NCI-H2029 treated with DMSO at 0.1 percent for 48 hours (cell line): ENCODE measurements at regions not wholly inside any gene's neighbourhood (a gene's known extent, or its start where the extent isn't known, plus 50 kb on each side); places are given as distances from the start of the nearest gene placed in this dataset.
"Not testable (repeated sequence)": the region's sequence is repeated elsewhere in the genome, so short reads cannot be mapped to it uniquely, and the experiment has no call there.

ENCODE experiments used
- DNase-seq: peaks from one replicate; lab custom pipeline; 2025; lab: John Stamatoyannopoulos, UW

DNA sequence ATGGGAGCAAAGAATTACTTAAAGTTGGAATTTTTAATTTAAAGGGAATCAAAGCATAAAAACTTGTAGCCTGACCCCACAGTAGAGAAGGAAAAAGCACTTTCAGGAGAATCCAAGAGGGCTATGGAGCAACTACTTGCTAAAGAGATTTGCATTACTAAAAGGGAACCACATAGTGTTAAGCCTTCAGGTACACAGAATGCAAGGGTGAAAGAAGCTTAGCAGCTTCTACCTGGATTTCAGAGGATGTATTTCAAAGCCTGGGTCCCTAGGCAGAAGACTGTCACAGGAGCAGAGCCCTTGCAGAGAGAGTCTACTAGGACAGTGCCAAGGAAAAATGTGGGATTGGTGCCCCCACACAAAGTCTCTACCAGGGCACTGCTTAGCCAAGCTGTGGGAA is 575.0 kb downstream of the GBE1 start:
- DNase-seq: no peak

DNA sequence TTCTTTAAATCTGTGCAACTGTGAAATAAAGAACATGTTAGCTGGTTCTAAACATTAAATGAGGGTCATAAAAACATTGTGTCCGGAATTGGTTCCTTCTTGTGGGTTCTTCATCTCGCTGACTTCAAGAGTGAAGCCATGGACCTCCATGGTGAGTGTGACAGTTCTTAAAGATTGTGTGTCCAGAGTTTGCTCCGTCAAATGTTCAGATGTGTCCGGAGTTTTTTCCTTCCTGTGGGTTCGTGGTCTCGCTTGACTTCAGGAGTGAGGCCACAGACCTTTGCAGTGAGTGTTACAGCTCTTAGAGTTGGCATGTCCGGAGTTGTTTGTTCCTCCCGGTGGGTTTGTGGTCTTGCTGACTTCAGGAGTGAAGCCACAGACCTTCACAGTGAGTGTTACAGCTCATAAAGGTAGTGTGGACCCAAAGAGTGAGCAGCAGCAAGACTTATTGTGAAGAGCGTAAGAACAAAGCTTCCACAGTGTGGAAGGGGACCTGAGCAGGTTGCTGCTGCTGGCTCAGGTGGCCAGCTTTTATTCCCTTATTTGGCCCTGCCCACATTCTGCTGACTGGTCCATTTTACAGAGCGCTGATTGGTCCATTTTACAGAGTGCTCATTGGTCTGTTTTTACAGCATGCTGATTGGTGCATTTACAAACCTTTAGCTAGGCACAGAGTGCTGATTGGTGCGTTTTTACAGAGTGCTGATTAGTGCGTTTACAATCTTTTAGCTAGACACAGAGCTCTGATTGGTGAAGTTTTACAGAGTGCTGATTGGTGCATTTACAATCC is 579.2 kb downstream of the GBE1 start:
- not testable (repeated sequence) for DNase-seq

GRCh38 chr3:81173514-81173913 is 587.9 kb downstream of the GBE1 start:
- DNase-seq: no peak

DNA sequence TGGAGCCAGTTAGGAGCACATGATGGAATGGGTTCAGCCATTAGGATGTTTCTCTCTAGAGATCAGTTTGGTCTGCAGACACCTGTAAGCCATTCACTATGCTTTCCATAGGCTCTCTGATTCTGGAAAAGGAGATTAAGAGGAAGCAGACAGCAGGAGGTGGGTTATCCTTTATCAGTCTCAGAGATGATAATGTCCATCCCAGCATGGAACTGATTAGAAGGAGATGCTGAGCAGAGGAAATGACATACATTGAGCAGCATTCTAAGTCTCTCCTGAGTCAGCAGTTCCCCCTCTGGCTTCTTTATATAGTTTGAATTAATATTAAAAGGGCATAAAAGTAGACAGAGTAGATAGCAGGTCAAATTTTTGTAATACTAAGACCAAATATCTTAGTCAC is 591.1 kb downstream of the GBE1 start:
- DNase-seq: no peak

DNA sequence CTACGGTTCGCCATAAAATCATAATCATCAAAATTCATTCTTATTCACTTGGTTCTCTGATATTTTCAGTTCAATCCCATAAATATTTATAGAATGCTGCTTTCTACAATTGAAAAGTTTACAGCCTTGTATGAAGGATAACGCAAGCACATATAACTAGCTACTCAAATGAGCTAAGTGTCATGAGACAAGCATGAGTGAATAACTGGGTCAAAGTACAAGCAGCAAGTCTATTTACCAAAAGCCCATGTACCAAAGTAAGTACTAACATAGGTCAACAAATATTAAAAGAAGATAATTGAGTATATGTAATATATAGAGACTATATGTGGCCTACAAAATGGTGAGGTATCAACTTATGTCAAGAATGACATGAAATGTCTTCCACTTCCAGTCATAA is 596.6 kb downstream of the GBE1 start:
- DNase-seq: no peak

GRCh38 chr3:81161851-81162250 is 599.6 kb downstream of the GBE1 start:
- no peak for DNase-seq

GRCh38 chr3:81161100-81161499 is 600.3 kb downstream of the GBE1 start:
- DNase-seq: no peak

DNA sequence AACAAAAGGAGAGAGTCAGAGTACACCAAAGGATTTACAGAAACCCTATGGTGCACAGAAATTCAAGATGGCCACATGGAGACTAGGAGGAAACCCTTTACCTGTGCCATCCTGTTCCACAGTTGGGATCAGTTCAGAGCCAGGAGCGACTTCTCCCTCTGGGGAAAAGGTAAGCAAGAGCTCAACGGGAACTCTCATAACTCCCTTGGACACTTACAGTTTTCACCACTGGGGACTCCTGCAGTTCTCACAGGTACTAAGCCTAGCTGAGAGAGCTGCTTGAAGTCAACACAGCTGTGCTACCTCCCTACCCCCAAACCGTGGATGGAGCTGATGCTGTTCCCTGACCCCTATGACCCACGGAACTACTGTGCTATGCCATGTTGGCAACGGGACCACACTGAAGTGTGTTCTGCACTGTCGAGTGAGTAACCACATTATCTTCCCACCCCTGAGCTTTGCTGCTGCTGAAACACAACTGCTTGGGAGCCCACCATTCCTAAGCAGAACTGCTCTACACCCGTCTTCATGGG is 606.8 kb downstream of the GBE1 start:
- DNase-seq: no peak

DNA sequence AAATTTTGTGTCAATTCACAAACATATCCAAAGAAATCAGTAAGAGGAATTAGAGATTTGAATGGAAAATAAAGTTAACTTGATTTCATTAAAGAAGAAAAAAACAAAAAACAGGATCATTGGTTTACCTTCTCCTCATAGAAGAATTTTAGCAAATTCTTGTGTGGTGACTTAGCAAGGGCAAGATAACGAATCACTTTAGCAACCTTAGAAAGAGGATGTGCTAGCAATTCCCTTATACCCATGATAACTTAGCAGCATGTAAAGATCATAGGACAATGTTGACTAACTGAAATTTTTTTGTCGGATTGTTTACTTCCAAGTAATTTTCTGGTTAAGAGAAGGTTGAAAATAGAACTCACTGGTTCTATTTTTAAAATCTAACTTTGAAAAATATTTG is 609.3 kb downstream of the GBE1 start:
- no peak for DNase-seq

- DNase-seq: no peak
Measured at GRCh38 chr3:81132995-81133394, 628.5 kb downstream of the GBE1 start.

- DNase-seq: no peak
Measured at GRCh38 chr3:81105789-81106488, 655.5 kb downstream of the GBE1 start.

DNA sequence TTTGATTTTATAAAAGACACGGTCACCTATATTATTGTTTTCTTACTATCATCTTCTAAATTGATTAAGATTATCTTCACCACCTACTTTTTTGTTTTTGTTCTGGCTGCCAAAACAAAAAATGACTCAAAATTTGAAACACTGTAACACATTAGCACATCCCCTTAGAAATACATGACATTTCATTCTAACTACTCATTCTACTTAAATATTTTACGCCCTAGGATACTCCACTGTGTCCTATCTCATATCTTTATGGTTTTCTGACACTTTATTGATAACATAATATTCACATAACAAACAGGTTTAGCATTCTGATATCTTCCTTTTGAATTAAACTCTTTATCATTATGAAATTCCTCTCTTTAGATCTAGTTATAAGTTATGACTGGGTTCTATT is 656.2 kb downstream of the GBE1 start:
- no peak for DNase-seq

DNA sequence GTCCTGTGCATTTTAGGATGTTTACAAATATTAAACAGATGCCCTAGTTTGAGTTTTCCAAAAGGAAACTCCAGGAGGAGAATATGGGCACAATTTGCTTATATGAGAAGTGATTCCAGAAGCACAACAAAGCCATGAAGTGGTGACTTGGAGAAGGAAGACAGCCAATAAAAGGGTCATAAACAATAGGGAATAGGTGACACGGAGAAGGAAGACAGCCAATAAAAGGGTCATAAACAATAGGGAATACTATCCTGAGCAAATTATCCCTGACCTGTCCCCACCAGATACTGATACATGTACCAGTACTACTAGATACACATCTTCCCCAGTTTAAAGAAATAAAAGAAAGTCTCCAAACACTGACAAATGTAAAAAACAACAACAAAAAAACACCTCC is 663.6 kb downstream of the GBE1 start:
- DNase-seq: no peak

GRCh38 chr3:81095956-81096355 is 665.5 kb downstream of the GBE1 start:
- DNase-seq: no peak

GRCh38 chr3:81094986-81095385 is 666.5 kb downstream of the GBE1 start:
- DNase-seq: no peak

GRCh38 chr3:81087607-81088006 is 673.8 kb downstream of the GBE1 start:
- DNase-seq: no peak

GRCh38 chr3:81086348-81086747 is 675.1 kb downstream of the GBE1 start:
- no peak for DNase-seq

GRCh38 chr3:81080608-81081007 is 680.8 kb downstream of the GBE1 start:
- no peak for DNase-seq

GRCh38 chr3:81072591-81072990 is 688.9 kb downstream of the GBE1 start:
- DNase-seq: no peak

GRCh38 chr3:81068546-81068945 is 692.9 kb downstream of the GBE1 start:
- no peak for DNase-seq

DNA sequence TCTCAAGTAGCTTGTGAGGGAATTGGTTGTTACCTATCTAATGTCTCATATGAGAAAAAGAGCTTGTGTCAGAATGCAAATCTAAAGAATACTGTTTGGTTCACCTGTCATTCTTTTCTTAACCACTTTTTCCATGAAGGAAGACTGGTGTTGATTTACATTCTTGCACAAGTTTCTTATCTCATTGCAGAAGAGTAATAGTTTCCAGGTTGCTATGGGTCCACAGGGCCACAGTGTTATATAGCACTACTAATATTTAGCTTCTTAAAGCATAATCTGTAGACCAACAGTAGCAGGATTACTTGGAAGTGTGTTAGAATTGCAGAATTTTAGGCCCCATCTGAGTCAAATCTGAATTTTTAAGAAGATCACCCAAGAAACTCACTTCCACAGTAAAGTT is 697.5 kb downstream of the GBE1 start:
- no peak for DNase-seq

- not testable (repeated sequence) for DNase-seq
Measured at GRCh38 chr3:81051133-81051532, 710.3 kb downstream of the GBE1 start.

GRCh38 chr3:81048058-81048665 is 713.3 kb downstream of the GBE1 start:
- DNase-seq: no peak
